ENCODE measurements at regions not wholly inside any gene's neighbourhood (a gene's known extent, or its start where the extent isn't known, plus 50 kb on each side); places are given as distances from the start of the nearest gene placed in this dataset.

DNA sequence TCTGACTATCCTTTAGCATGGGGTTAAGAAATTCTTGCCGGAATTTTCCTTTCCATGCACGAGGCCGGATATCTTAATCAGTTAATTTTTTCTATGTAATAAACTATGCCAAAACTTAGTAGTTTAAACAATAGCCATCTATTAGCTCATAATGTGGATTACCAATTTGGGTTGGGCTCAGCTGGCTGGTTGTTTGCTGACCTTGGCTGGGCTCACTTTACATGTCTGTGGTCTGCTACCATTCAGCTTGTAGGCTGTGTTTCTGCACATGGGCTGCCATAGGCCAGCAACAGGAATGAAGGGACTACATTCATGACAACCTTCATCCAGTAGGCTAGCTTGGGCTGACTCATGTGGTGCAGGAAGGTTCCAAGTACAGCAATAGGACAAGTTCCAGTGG lies 56.0 kb upstream of the NTPCR start (continued):
- TF ChIP-seq, protein P1, sequence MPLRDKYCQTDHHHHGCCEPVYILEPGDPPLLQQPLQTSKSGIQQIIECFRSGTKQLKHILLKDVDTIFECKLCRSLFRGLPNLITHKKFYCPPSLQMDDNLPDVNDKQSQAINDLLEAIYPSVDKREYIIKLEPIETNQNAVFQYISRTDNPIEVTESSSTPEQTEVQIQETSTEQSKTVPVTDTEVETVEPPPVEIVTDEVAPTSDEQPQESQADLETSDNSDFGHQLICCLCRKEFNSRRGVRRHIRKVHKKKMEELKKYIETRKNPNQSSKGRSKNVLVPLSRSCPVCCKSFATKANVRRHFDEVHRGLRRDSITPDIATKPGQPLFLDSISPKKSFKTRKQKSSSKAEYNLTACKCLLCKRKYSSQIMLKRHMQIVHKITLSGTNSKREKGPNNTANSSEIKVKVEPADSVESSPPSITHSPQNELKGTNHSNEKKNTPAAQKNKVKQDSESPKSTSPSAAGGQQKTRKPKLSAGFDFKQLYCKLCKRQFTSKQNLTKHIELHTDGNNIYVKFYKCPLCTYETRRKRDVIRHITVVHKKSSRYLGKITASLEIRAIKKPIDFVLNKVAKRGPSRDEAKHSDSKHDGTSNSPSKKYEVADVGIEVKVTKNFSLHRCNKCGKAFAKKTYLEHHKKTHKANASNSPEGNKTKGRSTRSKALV (CRISPR knock-in tag; IDR thresholded peaks at IDR 0.05) = no peak
- TF ChIP-seq, protein P2, sequence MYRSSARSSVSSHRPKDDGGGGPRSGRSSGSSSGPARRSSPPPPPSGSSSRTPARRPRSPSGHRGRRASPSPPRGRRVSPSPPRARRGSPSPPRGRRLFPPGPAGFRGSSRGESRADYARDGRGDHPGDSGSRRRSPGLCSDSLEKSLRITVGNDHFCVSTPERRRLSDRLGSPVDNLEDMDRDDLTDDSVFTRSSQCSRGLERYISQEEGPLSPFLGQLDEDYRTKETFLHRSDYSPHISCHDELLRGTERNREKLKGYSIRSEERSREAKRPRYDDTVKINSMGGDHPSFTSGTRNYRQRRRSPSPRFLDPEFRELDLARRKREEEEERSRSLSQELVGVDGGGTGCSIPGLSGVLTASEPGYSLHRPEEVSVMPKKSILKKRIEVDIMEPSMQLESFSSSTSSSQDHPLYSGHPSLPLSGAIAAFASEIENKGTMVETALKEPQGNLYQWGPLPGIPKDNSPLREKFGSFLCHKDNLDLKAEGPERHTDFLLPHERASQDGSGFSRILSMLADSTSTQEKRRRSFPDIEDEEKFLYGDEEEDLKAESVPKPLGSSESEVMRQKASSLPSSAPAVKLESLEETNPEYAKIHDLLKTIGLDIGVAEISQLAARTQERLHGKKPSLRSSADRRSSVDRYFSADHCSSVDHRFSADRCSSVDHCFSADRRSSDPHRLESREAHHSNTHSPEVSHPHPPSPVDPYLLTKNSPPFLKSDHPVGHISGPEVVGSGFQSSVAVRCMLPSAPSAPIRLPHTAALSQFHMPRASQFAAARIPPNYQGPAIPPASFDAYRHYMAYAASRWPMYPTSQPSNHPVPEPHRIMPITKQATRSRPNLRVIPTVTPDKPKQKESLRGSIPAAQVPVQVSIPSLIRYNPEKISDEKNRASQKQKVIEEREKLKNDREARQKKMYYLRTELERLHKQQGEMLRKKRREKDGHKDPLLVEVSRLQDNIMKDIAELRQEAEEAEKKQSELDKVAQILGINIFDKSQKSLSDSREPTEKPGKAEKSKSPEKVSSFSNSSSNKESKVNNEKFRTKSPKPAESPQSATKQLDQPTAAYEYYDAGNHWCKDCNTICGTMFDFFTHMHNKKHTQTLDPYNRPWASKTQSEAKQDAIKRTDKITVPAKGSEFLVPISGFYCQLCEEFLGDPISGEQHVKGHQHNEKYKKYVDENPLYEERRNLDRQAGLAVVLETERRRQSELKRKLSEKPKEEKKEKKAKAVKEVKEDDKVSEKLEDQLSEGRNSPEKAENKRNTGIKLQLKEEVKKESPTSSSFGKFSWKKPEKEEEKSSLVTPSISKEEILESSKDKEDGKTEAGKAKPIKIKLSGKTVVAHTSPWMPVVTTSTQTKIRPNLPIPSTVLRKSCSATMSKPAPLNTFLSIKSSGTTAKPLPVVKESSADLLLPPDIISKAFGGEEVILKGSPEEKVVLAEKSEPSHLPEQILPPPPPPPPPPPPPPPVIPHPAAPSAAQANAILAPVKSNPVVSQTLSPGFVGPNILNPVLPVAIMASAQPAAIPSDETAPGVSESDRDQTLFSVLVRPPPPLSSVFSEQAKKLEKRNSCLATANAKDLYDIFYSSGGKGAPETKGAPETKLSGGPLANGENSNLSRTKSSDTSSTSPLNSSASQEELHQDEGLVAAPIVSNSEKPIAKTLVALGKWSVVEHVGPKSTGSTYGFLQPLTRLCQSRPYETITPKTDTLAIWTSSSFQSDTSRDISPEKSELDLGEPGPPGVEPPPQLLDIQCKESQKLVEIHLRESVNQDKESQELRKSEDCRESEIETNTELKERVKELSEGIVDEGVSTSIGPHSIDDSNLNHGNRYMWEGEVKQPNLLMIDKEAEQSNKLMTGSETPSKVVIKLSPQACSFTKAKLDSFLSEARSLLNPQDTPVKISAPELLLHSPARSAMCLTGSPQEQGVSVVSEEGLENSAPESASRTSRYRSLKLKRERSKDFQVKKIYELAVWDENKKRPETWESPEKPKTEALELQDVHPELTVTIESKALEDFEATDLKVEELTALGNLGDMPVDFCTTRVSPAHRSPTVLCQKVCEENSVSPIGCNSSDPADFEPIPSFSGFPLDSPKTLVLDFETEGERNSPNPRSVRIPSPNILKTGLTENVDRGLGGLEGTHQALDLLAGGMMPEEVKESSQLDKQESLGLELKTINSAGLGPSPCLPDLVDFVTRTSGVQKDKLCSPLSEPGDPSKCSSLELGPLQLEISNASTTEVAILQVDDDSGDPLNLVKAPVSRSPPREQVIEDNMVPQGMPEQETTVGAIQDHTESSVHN (CRISPR knock-in tag; IDR thresholded peaks at IDR 0.05) = no peak
- peak; percentile 96 for TF ChIP-seq ZNF331 (CRISPR knock-in tag; IDR thresholded peaks at IDR 0.05)
